Pancreas (tissue), 10 donors: ENCODE measurements at regions not wholly inside any gene's neighbourhood (a gene's known extent, or its start where the extent isn't known, plus 50 kb on each side); places are given as distances from the start of the nearest gene placed in this dataset.

Experiments
- ATAC-seq, 4 donors: fragments of 200-7000 bp; cut with Tn5 transposase; one replicate each; pipeline versions ENCODE4 v1.8.0 to v1.9.1; 2020; ENCODE audit warnings: mild to moderate bottlenecking in 4 of 4, moderate library complexity in 4 of 4
- DNase-seq, 6 donors: peaks; one replicate each; pipeline ENCODE4 v3.0.0-alpha.2; 2020
- FAIRE-seq: peaks from 2 replicates; lab custom pipeline; 2012; peaks lifted over from hg19 to GRCh38; lab: Jason Lieb, UNC
- H3K27ac ChIP-seq, 4 donors: fragments of 200-600 bp; sonication (generic); 1 replicate in 3 of 4; 2 replicates in 1 of 4; pipeline versions ENCODE4 v1.5.0 to v1.8.0; 2020
- H3K27me3 ChIP-seq, 4 donors: fragments of 200-600 bp; one replicate each; pipeline ENCODE4 v1.8.0; 2021
- H3K36me3 ChIP-seq, 3 donors: fragments of 200-600 bp; sonication (generic) in 1 of 3; one replicate each; pipeline versions ENCODE4 v1.5.0 to v1.8.0; 2020 to 2021
- H3K4me1 ChIP-seq, 3 donors: fragments of 200-600 bp; one replicate each; pipeline ENCODE4 v1.8.0; 2021
- H3K4me3 ChIP-seq, 4 donors: fragments of 200-600 bp; sonication (generic) in 2 of 4; one replicate each; pipeline versions ENCODE4 v1.5.0 to v1.8.0; 2020 to 2021
- H3K9me3 ChIP-seq, 4 donors: fragments of 200-600 bp; one replicate each; pipeline ENCODE4 v1.8.0; 2021
- WGBS, 2 donors: extraction: QIAGEN DNeasy Blood & Tissue Kit; methylation state at CpG; one replicate each; pipeline ENCODE4 v1.1.7; 2013; 5-methylcytosine and 5-hydroxymethylcytosine counted together
- intact Hi-C, 3 donors: fragments of 100-400 bp; cut with DNase I; formaldehyde crosslinking; loops; one replicate each; pipeline versions ENCODE4 v1.11.1 to v1.14.2; 2022
- TF ChIP-seq, protein P1 (sequence below), 4 donors: fragments of 200-600 bp; sonication (generic) in 3 of 4; IDR thresholded peaks; one replicate each; pipeline versions ENCODE4 v1.5.0 to v1.8.0; 2021; ENCODE audit warnings: antibody characterized with exemption in 4 of 4
- donor health status: healthy with polysubstance abuse.
- donor health status: DM: no; HTN: no; CAD: no; lungs with moderate emphysema.
- donor health status: DM: no; HTN: no; CAD: no.
- donor health status: control.
- donor health status: control.
- donor health status: Bipolar disorder and iron deficiency.
- donor health status: DM: yes; HTN: yes; CAD: no.
- donor health status: DM: no; HTN: no; CAD: no.
- donor health status: DM: no; HTN: no; CAD: no.
- donor health status: DM: yes; HTN: yes; CAD: no.

DNA sequence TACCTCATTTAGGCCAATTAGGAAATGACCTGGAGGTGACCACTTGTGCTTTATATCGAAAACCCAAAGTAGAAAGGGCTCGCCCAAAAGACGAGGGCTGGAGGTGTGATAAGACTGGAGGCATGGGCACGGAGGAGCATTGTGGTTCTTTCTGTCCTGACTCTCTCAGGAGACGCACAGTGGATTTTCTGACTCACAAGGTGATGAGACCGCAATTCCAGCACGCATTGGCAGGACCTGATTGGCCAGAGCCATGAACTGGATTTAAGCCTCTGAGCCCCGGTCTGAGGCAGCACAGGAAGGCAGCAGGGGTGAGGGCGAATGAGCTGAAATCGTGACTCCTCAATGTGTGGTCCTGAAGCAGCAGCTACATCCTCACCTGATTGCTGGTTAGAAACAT is 559.1 kb upstream of the SALL1 start:
- Histone ChIP-seq H3K4me1 (no peaks in the 10 kb centered on the region), H3K36me3 (no peaks in the 10 kb centered on the region), H3K9me3 (no peaks in the 10 kb centered on the region), H3K27me3 (no peaks in the 10 kb centered on the region), H3K27ac (no peak overlapping the region), H3K4me3 (no peak overlapping the region)
- TF ChIP-seq, protein P1, sequence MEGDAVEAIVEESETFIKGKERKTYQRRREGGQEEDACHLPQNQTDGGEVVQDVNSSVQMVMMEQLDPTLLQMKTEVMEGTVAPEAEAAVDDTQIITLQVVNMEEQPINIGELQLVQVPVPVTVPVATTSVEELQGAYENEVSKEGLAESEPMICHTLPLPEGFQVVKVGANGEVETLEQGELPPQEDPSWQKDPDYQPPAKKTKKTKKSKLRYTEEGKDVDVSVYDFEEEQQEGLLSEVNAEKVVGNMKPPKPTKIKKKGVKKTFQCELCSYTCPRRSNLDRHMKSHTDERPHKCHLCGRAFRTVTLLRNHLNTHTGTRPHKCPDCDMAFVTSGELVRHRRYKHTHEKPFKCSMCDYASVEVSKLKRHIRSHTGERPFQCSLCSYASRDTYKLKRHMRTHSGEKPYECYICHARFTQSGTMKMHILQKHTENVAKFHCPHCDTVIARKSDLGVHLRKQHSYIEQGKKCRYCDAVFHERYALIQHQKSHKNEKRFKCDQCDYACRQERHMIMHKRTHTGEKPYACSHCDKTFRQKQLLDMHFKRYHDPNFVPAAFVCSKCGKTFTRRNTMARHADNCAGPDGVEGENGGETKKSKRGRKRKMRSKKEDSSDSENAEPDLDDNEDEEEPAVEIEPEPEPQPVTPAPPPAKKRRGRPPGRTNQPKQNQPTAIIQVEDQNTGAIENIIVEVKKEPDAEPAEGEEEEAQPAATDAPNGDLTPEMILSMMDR (IDR thresholded peaks at IDR 0.05) = no peak
- 67 to 79% methylated on average over 10 of the region's 10 CpGs for WGBS, 2 donors
- no peak for ATAC-seq
- no peak for DNase-seq
- intact Hi-C loops = no loop called here
- no peak for FAIRE-seq

DNA sequence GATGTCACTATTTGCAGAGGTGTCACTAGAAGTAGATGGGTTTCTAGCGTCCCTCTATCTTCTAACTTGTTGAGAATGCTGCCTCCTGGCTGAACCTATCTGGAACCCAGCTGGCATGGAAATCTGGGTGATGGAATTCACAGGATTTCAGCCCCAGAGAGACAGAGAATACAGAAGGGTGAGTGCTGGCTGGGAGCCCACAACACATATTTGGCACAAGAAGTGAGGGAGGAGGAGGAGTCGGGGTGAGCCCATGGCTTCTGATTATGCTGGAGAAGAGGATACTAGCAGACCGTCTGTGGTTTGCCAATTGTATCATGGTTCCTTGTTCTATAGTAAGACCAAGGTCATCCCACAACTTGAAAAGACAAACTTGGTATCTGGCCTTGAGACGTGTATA is 557.8 kb upstream of the SALL1 start:
- no peak overlapping the region for H3K4me3 ChIP-seq
- TF ChIP-seq, protein P1 (IDR thresholded peaks at IDR 0.05) = no peak
- no peaks in the 10 kb centered on the region for H3K4me1 ChIP-seq
- H3K36me3 ChIP-seq = no peaks in the 10 kb centered on the region
- ATAC-seq (no peak), FAIRE-seq (no peak), DNase-seq (no peak)
- H3K27ac ChIP-seq = no peak overlapping the region
- H3K27me3 ChIP-seq = no peaks in the 10 kb centered on the region
- no peaks in the 10 kb centered on the region for H3K9me3 ChIP-seq
- WGBS, 2 donors = 28 to 33% methylated on average over 4 of the region's 4 CpGs
- intact Hi-C loops = no loop called here

DNA sequence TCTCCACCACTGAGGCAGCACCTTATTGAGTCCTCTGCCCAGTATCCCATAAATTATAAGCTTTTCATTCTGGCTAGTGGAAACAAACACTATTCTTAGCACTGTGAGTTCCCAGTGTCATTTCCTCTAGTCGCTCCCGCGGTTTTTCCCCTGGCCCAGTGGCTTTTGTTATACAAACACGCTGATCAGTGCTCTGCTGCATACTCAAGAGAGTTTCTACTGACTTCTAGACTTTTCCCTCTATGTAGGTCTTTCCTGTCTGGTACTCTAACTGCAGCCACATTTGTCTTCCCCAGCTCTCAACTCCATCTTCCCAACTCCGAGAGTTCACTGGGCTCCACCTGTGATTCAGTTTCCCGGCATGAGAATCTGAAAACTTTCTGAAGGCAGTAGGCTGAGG is 556.6 kb upstream of the SALL1 start:
- TF ChIP-seq, protein P1 (IDR thresholded peaks at IDR 0.05) = no peak
- DNase-seq (no peak), ATAC-seq (no peak), FAIRE-seq (no peak)
- Histone ChIP-seq H3K27ac (no peak overlapping the region), H3K4me3 (no peak overlapping the region), H3K9me3 (no peaks in the 10 kb centered on the region), H3K27me3 (no peaks in the 10 kb centered on the region), H3K36me3 (no peaks in the 10 kb centered on the region), H3K4me1 (no peaks in the 10 kb centered on the region)
- WGBS, 2 donors = 48 to 64% methylated on average over 6 of the region's 6 CpGs
- intact Hi-C loops = no loop called here

DNA sequence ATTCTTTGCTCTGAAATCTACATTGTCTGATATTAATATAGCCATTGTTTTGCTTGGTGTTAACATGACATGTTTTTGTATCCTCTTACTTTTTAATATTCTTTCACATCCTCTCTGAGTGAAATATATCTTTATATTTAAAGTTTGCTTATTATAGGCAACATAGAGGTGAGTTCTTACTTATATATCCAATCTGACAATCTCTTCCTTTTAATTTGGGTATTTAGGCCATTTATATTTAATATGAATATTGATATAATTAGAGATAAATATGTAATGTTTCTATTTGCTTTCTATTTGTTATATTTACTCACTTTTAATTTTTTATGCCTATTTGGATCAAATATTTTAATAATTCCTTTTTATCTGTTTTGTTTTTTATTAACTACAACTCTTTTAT is 554.1 kb upstream of the SALL1 start:
- FAIRE-seq (peak; percentile 49), DNase-seq (no peak)
- intact Hi-C loops = no loop called here

DNA sequence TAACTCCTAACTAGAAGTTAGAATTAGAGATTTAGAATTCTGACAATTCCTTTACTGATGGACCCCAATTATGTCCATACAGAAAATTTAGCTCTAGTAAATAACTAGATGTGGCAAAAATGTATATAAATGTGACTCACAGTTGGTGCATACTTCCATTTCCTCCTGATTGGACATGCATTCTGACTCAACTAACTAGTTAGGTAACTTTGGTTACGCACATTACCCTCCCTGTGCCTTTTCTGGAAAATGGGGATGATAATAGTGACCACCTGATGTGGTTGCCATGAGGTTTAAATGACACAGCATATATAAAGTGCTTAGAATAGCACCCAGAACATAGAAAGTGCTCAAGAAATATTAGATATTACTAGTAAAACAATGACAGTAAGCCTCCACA is 550.0 kb upstream of the SALL1 start:
- intact Hi-C loops = no loop called here
- H3K27ac ChIP-seq = no peak overlapping the region
- TF ChIP-seq, protein P1 (IDR thresholded peaks at IDR 0.05) = no peak
- no peaks in the 10 kb centered on the region for H3K9me3 ChIP-seq
- H3K4me1 ChIP-seq = no peaks in the 10 kb centered on the region
- H3K36me3 ChIP-seq = no peaks in the 10 kb centered on the region
- no peak overlapping the region for H3K4me3 ChIP-seq
- H3K27me3 ChIP-seq = peaks cover 0 to 4% (median 0%) of the 10 kb centered on the region in 4 donors
- ATAC-seq (no peak), DNase-seq (no peak), FAIRE-seq (no peak)
- 71 to 90% methylated on average over 1 of the region's 1 CpG for WGBS, 2 donors

More for the DNA sequence above, 554.1 kb upstream of the SALL1 start:
- no peak for ATAC-seq
- Histone ChIP-seq H3K4me3 (no peak overlapping the region), H3K27me3 (no peaks in the 10 kb centered on the region), H3K36me3 (no peaks in the 10 kb centered on the region), H3K27ac (no peak overlapping the region), H3K4me1 (no peaks in the 10 kb centered on the region), H3K9me3 (no peaks in the 10 kb centered on the region)
- TF ChIP-seq, protein P1 (IDR thresholded peaks at IDR 0.05) = no peak
